Astrocyte of the cerebellum (primary cell): ENCODE measurements at regions not wholly inside any gene's neighbourhood (a gene's known extent, or its start where the extent isn't known, plus 50 kb on each side); places are given as distances from the start of the nearest gene placed in this dataset.

Source experiments
- DNase-seq: peaks from one replicate; pipeline ENCODE4 v3.0.0-alpha.2; 2011; ENCODE audit warnings: low read depth
- H3K4me3 ChIP-seq: 2 replicates; pipeline ENCODE4 v1.5.1; 2011; ENCODE audit warnings: mild to moderate bottlenecking, low read depth, low read length, moderate library complexity
- CTCF ChIP-seq: IDR thresholded peaks from 2 replicates; pipeline ENCODE4 v1.5.1; 2012; ENCODE audit warnings: low read length, low read depth, moderate library complexity, mild to moderate bottlenecking; ENCODE audit errors: missing control alignments
- in situ Hi-C: cut with HindIII; loops from 2 replicates; pipeline ENCODE4 v1.10.0; 2017; ENCODE audit warnings: low sequenced_read_pairs

DNA sequence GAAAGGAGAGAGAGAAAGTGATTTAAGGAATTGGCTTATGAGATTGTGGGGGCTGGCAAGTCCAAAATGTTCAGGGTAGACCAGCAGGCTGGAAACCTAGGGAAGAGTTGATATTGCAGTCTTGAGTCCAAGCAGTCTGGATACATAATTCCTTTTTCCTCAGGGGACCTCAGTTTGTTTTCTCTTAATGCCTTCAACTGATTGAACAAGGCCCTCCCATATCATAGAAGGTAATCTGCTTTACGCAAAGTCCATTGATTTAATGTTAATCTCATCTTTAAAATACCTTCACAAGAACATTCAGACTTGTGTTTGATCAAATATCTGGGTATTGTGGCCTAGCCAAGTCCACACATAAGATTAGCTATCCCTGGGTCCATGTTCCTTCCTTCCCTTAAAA lies 494.7 kb downstream of the INSC start:
- H3K4me3 ChIP-seq: no peak overlapping the region
- in situ Hi-C loops: no loop called here
- no peak for DNase-seq
- no peak for TF ChIP-seq CTCF

- no peak overlapping the region for H3K4me3 ChIP-seq
- no peak for TF ChIP-seq CTCF
- DNase-seq: no peak
- in situ Hi-C loops: no loop called here
Observed at GRCh38 chr11:15610881-15611280, 496.2 kb downstream of the INSC start.

DNA sequence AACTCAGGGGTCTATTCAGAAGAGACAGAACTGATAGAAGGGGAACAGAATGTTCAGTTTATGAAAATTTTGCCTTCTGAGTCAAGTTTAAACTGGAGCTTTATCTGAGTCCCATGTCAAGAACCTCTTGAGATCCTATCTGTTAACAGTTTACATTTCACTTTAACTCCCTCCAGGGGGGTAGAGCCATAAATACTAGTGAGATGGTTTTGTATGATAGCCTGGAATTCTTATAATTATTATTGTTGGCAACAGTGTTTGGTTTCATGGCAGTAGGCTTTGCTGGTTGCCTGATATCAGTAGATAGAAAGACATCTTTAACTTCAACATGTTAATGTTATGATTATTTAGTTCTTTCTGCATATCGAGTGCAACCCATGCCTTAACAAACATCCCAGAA lies 498.5 kb downstream of the INSC start:
- no peak for DNase-seq

GRCh38 chr11:15613789-15614188 lies 499.1 kb downstream of the INSC start:
- in situ Hi-C loops: no loop called here
- no peak for DNase-seq
- no peak for TF ChIP-seq CTCF
- H3K4me3 ChIP-seq: no peak overlapping the region

More for the DNA sequence above, 498.5 kb downstream of the INSC start:
- in situ Hi-C loops: no loop called here
- no peak for TF ChIP-seq CTCF
- H3K4me3 ChIP-seq: no peak overlapping the region

- H3K4me3 ChIP-seq: no peak overlapping the region
- in situ Hi-C loops: no loop called here
- DNase-seq: no peak
- no peak for TF ChIP-seq CTCF
Observed at GRCh38 chr11:15615398-15616096, 500.8 kb downstream of the INSC start.

- DNase-seq: no peak
- H3K4me3 ChIP-seq: no peak overlapping the region
- no peak for TF ChIP-seq CTCF
- in situ Hi-C loops: no loop called here
Observed at GRCh38 chr11:15616130-15617105, 501.7 kb downstream of the INSC start.
